A549 (cell line): ENCODE measurements at regions not wholly inside any gene's neighbourhood (a gene's known extent, or its start where the extent isn't known, plus 50 kb on each side); places are given as distances from the start of the nearest gene placed in this dataset.

Source experiments
- ATAC-seq, 2 experiments: fragments of 200-7000 bp in 1 of 2; fragments of >200 bp in 1 of 2; cut with Nextera tagmentation in 1 of 2; cut with Tn5 transposase in 1 of 2; 3 replicates each; pipeline versions ENCODE4 v1.8.0 to v1.9.1; 2018 to 2020; ENCODE audit warnings: mild to moderate bottlenecking in 1 of 2, moderate library complexity in 1 of 2
- CTCF ChIA-PET: fragments of 300-600 bp; sonication (Branson Sonifier 250); formaldehyde crosslinking; extraction: SDS; loops from one replicate; lab custom pipeline; 2021; ENCODE audit warnings: antibody characterized with exemption, inconsistent platforms; lab: Yijun Ruan, JAX
- POLR2A ChIA-PET: fragments of 350-600 bp; formaldehyde crosslinking; extraction: SDS; loops from one replicate; lab custom pipeline; 2021; ENCODE audit warnings: antibody characterized with exemption, inconsistent platforms; lab: Yijun Ruan, JAX
- DNase-seq, 2 experiments: peaks; one replicate each; pipeline versions ENCODE4 v3.0.0 to v3.0.0-alpha.2; 2011 to 2016; ENCODE audit warnings: low read depth in 1 of 2, low spot score in 1 of 2
- FAIRE-seq: peaks from 2 replicates; lab custom pipeline; 2011; peaks lifted over from hg19 to GRCh38; lab: Jason Lieb, UNC
- H3K27ac ChIP-seq, 2 experiments: fragments of >200 bp; sonication (Bioruptor Twin); formaldehyde crosslinking; 3 replicates each; pipeline ENCODE4 v1.5.1; 2016 to 2017
- H3K4me1 ChIP-seq: fragments of >200 bp; sonication (Bioruptor Twin); formaldehyde crosslinking; 3 replicates; pipeline ENCODE4 v1.6.1; 2016
- H3K4me2 ChIP-seq: fragments of >200 bp; sonication (Bioruptor Twin); formaldehyde crosslinking; 3 replicates; pipeline ENCODE4 v1.6.1; 2016
- H3K4me3 ChIP-seq: fragments of >200 bp; sonication (Bioruptor Twin); formaldehyde crosslinking; 3 replicates; pipeline ENCODE4 v1.5.1; 2016
- H3K9me3 ChIP-seq: fragments of >200 bp; sonication (Bioruptor Twin); formaldehyde crosslinking; 3 replicates; pipeline ENCODE4 v1.6.1; 2016
- BHLHE40 ChIP-seq: IDR thresholded peaks from 2 replicates; pipeline ENCODE4 v1.6.1; 2012; ENCODE audit warnings: low read depth, low read length, inconsistent platforms
- CBX2 ChIP-seq: fragments of 200-600 bp; sonication (generic); IDR thresholded peaks from 2 replicates; pipeline ENCODE4 v1.6.1; 2016; ENCODE audit warnings: low read depth, mild to moderate bottlenecking, borderline replicate concordance
- CHD4 ChIP-seq: fragments of 200-600 bp; sonication (generic); IDR thresholded peaks from 2 replicates; pipeline ENCODE4 v1.6.1; 2016; ENCODE audit warnings: antibody characterized with exemption, mild to moderate bottlenecking, borderline replicate concordance
- EHMT2 ChIP-seq: fragments of 200-600 bp; sonication (generic); IDR thresholded peaks from 2 replicates; pipeline ENCODE4 v1.6.1; 2016; ENCODE audit warnings: antibody characterized with exemption, low read depth, mild to moderate bottlenecking, moderate library complexity
- FOSB ChIP-seq: fragments of 250-450 bp; sonication (Bioruptor Pico); IDR thresholded peaks from 2 replicates; pipeline ENCODE4 v1.5.0; 2020; ENCODE audit warnings: mild to moderate bottlenecking, moderate library complexity
- HDAC2 ChIP-seq: fragments of 200-600 bp; sonication (generic); IDR thresholded peaks from 2 replicates; pipeline ENCODE4 v1.6.1; 2016
- HOXA7 ChIP-seq: fragments of 250-450 bp; sonication (Bioruptor Pico); IDR thresholded peaks from 2 replicates; pipeline ENCODE4 v1.5.0; 2020; ENCODE audit warnings: mild to moderate bottlenecking, moderate library complexity
- HOXB13 ChIP-seq: fragments of 250-450 bp; sonication (Bioruptor Pico); IDR thresholded peaks from 2 replicates; pipeline ENCODE4 v1.5.0; 2020; ENCODE audit warnings: low read depth, mild to moderate bottlenecking, moderate library complexity
- HOXB5 ChIP-seq: fragments of 250-450 bp; sonication (Bioruptor Pico); IDR thresholded peaks from 2 replicates; pipeline ENCODE4 v1.5.0; 2020; ENCODE audit warnings: mild to moderate bottlenecking, moderate library complexity
- JUN ChIP-seq, 2 experiments: fragments of >200 bp; sonication (Bioruptor Twin); formaldehyde crosslinking; IDR thresholded peaks; 2 replicates in 1 of 2; 3 replicates in 1 of 2; pipeline ENCODE4 v1.6.1; 2016 to 2017
- JUNB ChIP-seq: fragments of >200 bp; sonication (Bioruptor Twin); formaldehyde crosslinking; IDR thresholded peaks from 2 replicates; pipeline ENCODE4 v1.6.1; 2016
- KDM5A ChIP-seq: fragments of 200-600 bp; sonication (generic); IDR thresholded peaks from 2 replicates; pipeline ENCODE4 v1.6.1; 2016; ENCODE audit warnings: antibody characterized with exemption, mild to moderate bottlenecking
- MAFK ChIP-seq: fragments of 450-650 bp; IDR thresholded peaks from 2 replicates; pipeline ENCODE4 v1.6.1; 2014; ENCODE audit not compliant: partially characterized antibody
- MAZ ChIP-seq: fragments of 150-350 bp; IDR thresholded peaks from 2 replicates; pipeline ENCODE4 v1.6.1; 2014; ENCODE audit warnings: antibody characterized with exemption, low read depth, low read length, borderline replicate concordance
- MYC ChIP-seq: IDR thresholded peaks from 2 replicates; pipeline ENCODE4 v1.6.1; 2012; ENCODE audit warnings: mild to moderate bottlenecking, inconsistent platforms, low read length, improper control_type of control experiment, borderline replicate concordance
- POLR2A ChIP-seq: IDR thresholded peaks from 2 replicates; pipeline ENCODE4 v1.6.1; 2012; ENCODE audit warnings: mild to moderate bottlenecking, low read length
- POLR2AphosphoS2 ChIP-seq: conservative IDR thresholded peaks from 2 replicates; pipeline ENCODE4 v1.6.1; 2012; ENCODE audit warnings: low read length, improper control_type of control experiment, inconsistent platforms
- RCOR1 ChIP-seq: fragments of 150-350 bp; IDR thresholded peaks from 2 replicates; pipeline ENCODE4 v1.6.1; 2014; ENCODE audit warnings: antibody characterized with exemption, low read length, low read depth
- RFX5 ChIP-seq: fragments of 450-650 bp; IDR thresholded peaks from 2 replicates; pipeline ENCODE4 v1.7.1; 2014; ENCODE audit warnings: antibody characterized with exemption, mild to moderate bottlenecking, moderate library complexity
- SREBF2 ChIP-seq: fragments of 450-650 bp; IDR thresholded peaks from 2 replicates; pipeline ENCODE4 v1.6.1; 2014; ENCODE audit warnings: mild to moderate bottlenecking, moderate library complexity
- TP53 ChIP-seq: fragments of 250-450 bp; sonication (Bioruptor Pico); IDR thresholded peaks from 2 replicates; pipeline ENCODE4 v1.5.0; 2021; ENCODE audit warnings: mild to moderate bottlenecking, moderate library complexity
- ZC3H11A ChIP-seq: fragments of 450-650 bp; IDR thresholded peaks from 2 replicates; pipeline ENCODE4 v1.6.1; 2014; ENCODE audit warnings: antibody characterized with exemption, mild to moderate bottlenecking
- ZFP36 ChIP-seq: fragments of 450-650 bp; IDR thresholded peaks from 2 replicates; pipeline ENCODE4 v1.6.1; 2014; ENCODE audit warnings: borderline replicate concordance; ENCODE audit not compliant: partially characterized antibody
- ZSCAN20 ChIP-seq: fragments of 250-450 bp; sonication (Bioruptor Pico); IDR thresholded peaks from 2 replicates; pipeline ENCODE4 v1.8.0; 2022; ENCODE audit warnings: mild to moderate bottlenecking, moderate library complexity
- WGBS: methylation state at CpG from one replicate; pipeline ENCODE4 v1.1.6; 2017; ENCODE audit errors: missing lambda C conversion rate; 5-methylcytosine and 5-hydroxymethylcytosine counted together
- TF ChIP-seq, protein P1 (sequence below): fragments of 250-450 bp; sonication (Bioruptor Pico); IDR thresholded peaks from 2 replicates; pipeline ENCODE4 v1.5.0; 2021; ENCODE audit warnings: mild to moderate bottlenecking, moderate library complexity, borderline replicate concordance
- TF ChIP-seq, protein P2 (sequence below): IDR thresholded peaks from 2 replicates; pipeline ENCODE4 v1.6.1; 2012; ENCODE audit warnings: low read depth, borderline replicate concordance
- TF ChIP-seq, protein P3 (sequence below): IDR thresholded peaks from 2 replicates; pipeline ENCODE4 v1.6.1; 2012
- TF ChIP-seq, protein P4 (sequence below): fragments of 450-650 bp; IDR thresholded peaks from 2 replicates; pipeline ENCODE4 v1.6.1; 2014; ENCODE audit warnings: antibody characterized with exemption
- TF ChIP-seq, protein P5 (sequence below): fragments of 150-350 bp; IDR thresholded peaks from 2 replicates; pipeline ENCODE4 v1.6.1; 2014; ENCODE audit warnings: low read depth, mild to moderate bottlenecking, low read length

GRCh38 chr20:39243962-39244361 is 281.8 kb downstream of the DHX35 start:
- POLR2A ChIA-PET = no interaction called here
- CTCF ChIA-PET = interaction anchor here (1.2 kb wide), 1 partner anchor 132 kb away, joined by 4 read pairs; no protein-coding TSS in a partner anchor
- Histone ChIP-seq H3K4me1 (no peaks in the 10 kb centered on the region), H3K27ac (no peak overlapping the region), H3K4me3 (no peak overlapping the region), H3K9me3 (peaks cover 2% of the 10 kb centered on the region; the same call in 1 of the 3 replicates), H3K4me2 (no peak overlapping the region)
- 0% methylated on average over 1 of the region's 1 CpG for WGBS
- no peak for DNase-seq
- TF ChIP-seq HOXB5 (CRISPR knock-in tag) (no peak), JUN (IDR thresholded peaks at IDR 0.05) (no peak), BHLHE40 (no peak), SREBF2 (no peak), HOXA7 (CRISPR knock-in tag) (no peak), RCOR1 (no peak), JUNB (no peak), FOSB (no peak), TP53 (CRISPR knock-in tag) (no peak), CBX2 (no peak), HDAC2 (no peak), MYC (no peak), RFX5 (no peak)
- TF ChIP-seq, protein P1, sequence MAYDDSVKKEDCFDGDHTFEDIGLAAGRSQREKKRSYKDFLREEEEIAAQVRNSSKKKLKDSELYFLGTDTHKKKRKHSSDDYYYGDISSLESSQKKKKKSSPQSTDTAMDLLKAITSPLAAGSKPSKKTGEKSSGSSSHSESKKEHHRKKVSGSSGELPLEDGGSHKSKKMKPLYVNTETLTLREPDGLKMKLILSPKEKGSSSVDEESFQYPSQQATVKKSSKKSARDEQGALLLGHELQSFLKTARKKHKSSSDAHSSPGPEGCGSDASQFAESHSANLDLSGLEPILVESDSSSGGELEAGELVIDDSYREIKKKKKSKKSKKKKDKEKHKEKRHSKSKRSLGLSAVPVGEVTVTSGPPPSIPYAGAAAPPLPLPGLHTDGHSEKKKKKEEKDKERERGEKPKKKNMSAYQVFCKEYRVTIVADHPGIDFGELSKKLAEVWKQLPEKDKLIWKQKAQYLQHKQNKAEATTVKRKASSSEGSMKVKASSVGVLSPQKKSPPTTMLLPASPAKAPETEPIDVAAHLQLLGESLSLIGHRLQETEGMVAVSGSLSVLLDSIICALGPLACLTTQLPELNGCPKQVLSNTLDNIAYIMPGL = no peak
- TF ChIP-seq, protein P2, sequence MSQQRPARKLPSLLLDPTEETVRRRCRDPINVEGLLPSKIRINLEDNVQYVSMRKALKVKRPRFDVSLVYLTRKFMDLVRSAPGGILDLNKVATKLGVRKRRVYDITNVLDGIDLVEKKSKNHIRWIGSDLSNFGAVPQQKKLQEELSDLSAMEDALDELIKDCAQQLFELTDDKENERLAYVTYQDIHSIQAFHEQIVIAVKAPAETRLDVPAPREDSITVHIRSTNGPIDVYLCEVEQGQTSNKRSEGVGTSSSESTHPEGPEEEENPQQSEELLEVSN = no peak
- TF ChIP-seq, protein P3, sequence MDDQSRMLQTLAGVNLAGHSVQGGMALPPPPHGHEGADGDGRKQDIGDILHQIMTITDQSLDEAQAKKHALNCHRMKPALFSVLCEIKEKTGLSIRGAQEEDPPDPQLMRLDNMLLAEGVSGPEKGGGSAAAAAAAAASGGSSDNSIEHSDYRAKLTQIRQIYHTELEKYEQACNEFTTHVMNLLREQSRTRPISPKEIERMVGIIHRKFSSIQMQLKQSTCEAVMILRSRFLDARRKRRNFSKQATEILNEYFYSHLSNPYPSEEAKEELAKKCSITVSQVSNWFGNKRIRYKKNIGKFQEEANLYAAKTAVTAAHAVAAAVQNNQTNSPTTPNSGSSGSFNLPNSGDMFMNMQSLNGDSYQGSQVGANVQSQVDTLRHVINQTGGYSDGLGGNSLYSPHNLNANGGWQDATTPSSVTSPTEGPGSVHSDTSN = no peak
- TF ChIP-seq, protein P4, sequence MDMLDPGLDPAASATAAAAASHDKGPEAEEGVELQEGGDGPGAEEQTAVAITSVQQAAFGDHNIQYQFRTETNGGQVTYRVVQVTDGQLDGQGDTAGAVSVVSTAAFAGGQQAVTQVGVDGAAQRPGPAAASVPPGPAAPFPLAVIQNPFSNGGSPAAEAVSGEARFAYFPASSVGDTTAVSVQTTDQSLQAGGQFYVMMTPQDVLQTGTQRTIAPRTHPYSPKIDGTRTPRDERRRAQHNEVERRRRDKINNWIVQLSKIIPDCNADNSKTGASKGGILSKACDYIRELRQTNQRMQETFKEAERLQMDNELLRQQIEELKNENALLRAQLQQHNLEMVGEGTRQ = no peak
- TF ChIP-seq, all 56 proteins: peak for 0
- no peak for FAIRE-seq
- ATAC-seq = no peak

- POLR2A ChIA-PET = no interaction called here
- FAIRE-seq (no peak), ATAC-seq (no peak), DNase-seq (no peak)
- no peak overlapping the region for H3K27ac ChIP-seq
- H3K4me1 ChIP-seq = no peaks in the 10 kb centered on the region
- H3K4me2 ChIP-seq = no peak overlapping the region
- no peak overlapping the region for H3K4me3 ChIP-seq
- H3K9me3 ChIP-seq = peaks cover 2% of the 10 kb centered on the region; the same call in 1 of the 3 replicates
- CTCF ChIA-PET = interaction anchor here (0.7 kb wide), 1 partner anchor 161 kb away, joined by 3 read pairs; no protein-coding TSS in a partner anchor
- no peak for TF ChIP-seq BHLHE40
Observed at GRCh38 chr20:39242614-39243013, 280.5 kb downstream of the DHX35 start.

DNA sequence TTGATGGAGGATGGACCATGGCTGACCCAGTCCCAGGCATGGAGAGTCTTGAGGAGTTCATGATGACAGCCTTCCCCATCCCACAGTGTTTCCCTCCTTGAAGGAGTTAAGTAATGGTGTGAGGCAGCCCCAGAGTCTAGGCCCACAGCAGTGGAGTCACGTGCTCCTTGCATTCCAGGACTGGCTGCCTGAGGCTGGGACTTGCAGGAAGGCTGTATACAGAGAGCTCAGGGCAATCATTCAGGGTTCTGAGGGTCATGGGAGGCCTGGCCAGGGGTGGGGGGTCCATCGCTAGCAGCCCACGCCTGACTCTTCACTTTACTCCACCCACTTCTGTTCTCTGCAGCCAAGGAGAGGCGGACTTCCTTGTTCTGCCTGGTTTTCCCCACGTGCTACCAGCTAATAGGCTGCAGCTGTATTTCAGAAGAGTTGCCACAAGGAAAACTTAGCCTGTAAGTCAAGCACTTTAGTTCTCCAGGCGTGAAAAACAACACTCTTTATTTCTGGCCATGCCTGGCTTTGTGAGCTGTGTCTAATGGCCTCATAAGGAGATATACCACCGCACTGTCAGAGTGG is 272.5 kb downstream of the DHX35 start:
- Histone ChIP-seq H3K4me3 (no peak overlapping the region), H3K4me2 (no peak overlapping the region), H3K27ac (no peak overlapping the region), H3K4me1 (no peaks in the 10 kb centered on the region), H3K9me3 (no peaks in the 10 kb centered on the region)
- ATAC-seq (no peak), DNase-seq (no peak), FAIRE-seq (no peak)
- POLR2A ChIA-PET = no interaction called here
- CTCF ChIA-PET = interaction anchor here (2.7 kb wide), 1 partner anchor 30 kb away, joined by 7 read pairs; no protein-coding TSS in a partner anchor
- 16% methylated on average over 7 of the region's 7 CpGs for WGBS
- TF ChIP-seq, protein P5, sequence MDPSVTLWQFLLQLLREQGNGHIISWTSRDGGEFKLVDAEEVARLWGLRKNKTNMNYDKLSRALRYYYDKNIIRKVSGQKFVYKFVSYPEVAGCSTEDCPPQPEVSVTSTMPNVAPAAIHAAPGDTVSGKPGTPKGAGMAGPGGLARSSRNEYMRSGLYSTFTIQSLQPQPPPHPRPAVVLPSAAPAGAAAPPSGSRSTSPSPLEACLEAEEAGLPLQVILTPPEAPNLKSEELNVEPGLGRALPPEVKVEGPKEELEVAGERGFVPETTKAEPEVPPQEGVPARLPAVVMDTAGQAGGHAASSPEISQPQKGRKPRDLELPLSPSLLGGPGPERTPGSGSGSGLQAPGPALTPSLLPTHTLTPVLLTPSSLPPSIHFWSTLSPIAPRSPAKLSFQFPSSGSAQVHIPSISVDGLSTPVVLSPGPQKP = no peak
- TF ChIP-seq KDM5A (no peak), ZC3H11A (no peak), MAFK (no peak), CHD4 (no peak), POLR2AphosphoS2 (no peak), HOXA7 (CRISPR knock-in tag) (no peak), BHLHE40 (no peak), ZSCAN20 (CRISPR knock-in tag) (no peak), JUNB (no peak), MAZ (no peak), POLR2A (no peak), ZFP36 (no peak), EHMT2 (no peak), HOXB13 (no peak)
- TF ChIP-seq, protein P1 = no peak
